ENCODE measurements at regions not wholly inside any gene's neighbourhood (a gene's known extent, or its start where the extent isn't known, plus 50 kb on each side); places are given as distances from the start of the nearest gene placed in this dataset.

DNA sequence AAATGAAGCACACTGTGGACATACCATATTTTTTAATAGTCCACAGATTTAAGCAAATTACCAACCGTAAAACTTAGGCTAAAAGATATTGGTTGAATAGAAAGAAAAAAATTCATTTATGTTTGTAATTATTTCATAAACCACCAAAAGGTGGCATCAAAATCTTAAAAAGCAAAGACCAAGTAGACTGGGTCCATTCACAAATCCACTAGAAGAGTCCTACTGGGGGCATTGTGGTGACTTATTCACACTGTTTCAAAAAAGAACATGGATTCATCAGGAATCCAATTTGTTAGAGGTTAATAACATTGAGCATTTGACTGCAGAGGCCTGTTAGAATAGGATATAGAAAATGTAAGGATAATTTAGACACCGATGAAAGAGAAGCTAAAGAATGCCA lies 194.9 kb upstream of the KYNU start:
- no peak for TF ChIP-seq POLR2AphosphoS5 (IDR thresholded peaks at IDR 0.05; ENCODE audit: low read depth, low read length)
- no peak for TF ChIP-seq REST (IDR thresholded peaks at IDR 0.05; ENCODE audit: insufficient read depth in 1 of 2, low read depth in 2 of 2, low read length in 2 of 2)
